Smooth muscle cell (in vitro differentiated cells): ENCODE measurements at regions not wholly inside any gene's neighbourhood (a gene's known extent, or its start where the extent isn't known, plus 50 kb on each side); places are given as distances from the start of the nearest gene placed in this dataset.

Experiments used
- DNase-seq: peaks from one replicate; lab custom pipeline; 2025; ENCODE audit not compliant: unreplicated experiment; lab: John Stamatoyannopoulos, UW
- H2AFZ ChIP-seq: fragments of 200-600 bp; sonication (generic); 2 replicates; pipeline ENCODE4 v1.6.0; 2016; ENCODE audit warnings: antibody characterized with exemption, low read depth, mild to moderate bottlenecking
- H3F3A ChIP-seq: fragments of 200-600 bp; sonication (generic); 2 replicates; pipeline ENCODE4 v1.6.0; 2017; ENCODE audit warnings: antibody characterized with exemption, low read depth
- H3K27ac ChIP-seq: fragments of 200-600 bp; sonication (generic); 2 replicates; pipeline ENCODE4 v1.5.1; 2016; ENCODE audit warnings: low read depth, mild to moderate bottlenecking
- H3K27me3 ChIP-seq: fragments of 200-600 bp; sonication (generic); 2 replicates; pipeline ENCODE4 v1.6.1; 2016; ENCODE audit warnings: low read depth, mild to moderate bottlenecking
- H3K36me3 ChIP-seq: fragments of 200-600 bp; sonication (generic); 2 replicates; pipeline ENCODE4 v1.5.1; 2016; ENCODE audit warnings: low read depth
- H3K4me1 ChIP-seq: fragments of 200-600 bp; sonication (generic); 2 replicates; pipeline ENCODE4 v1.5.1; 2016; ENCODE audit warnings: low read depth
- H3K4me2 ChIP-seq: fragments of 200-600 bp; sonication (generic); 2 replicates; pipeline ENCODE4 v1.6.0; 2016; ENCODE audit warnings: mild to moderate bottlenecking
- H3K4me3 ChIP-seq: fragments of 200-600 bp; sonication (generic); 2 replicates; pipeline ENCODE4 v1.5.1; 2016; ENCODE audit warnings: mild to moderate bottlenecking
- H3K79me2 ChIP-seq: fragments of 200-600 bp; sonication (generic); 2 replicates; pipeline ENCODE4 v1.6.0; 2016; ENCODE audit warnings: low read depth, mild to moderate bottlenecking
- H3K9ac ChIP-seq: fragments of 200-600 bp; sonication (generic); 2 replicates; pipeline ENCODE4 v1.6.0; 2016; ENCODE audit warnings: low read depth
- H3K9me3 ChIP-seq: fragments of 200-600 bp; sonication (generic); replicated peaks from 2 replicates; pipeline ENCODE4 v1.5.1; 2016; ENCODE audit warnings: low read depth
- H4K20me1 ChIP-seq: fragments of 200-600 bp; sonication (generic); 2 replicates; pipeline ENCODE4 v1.6.0; 2016; ENCODE audit warnings: low read depth
- CTCF ChIP-seq: fragments of 200-600 bp; sonication (generic); IDR thresholded peaks from 2 replicates; pipeline ENCODE4 v1.5.1; 2017; ENCODE audit warnings: borderline replicate concordance, mild to moderate bottlenecking, antibody characterized with exemption; ENCODE audit not compliant: insufficient read depth, poor library complexity, severe bottlenecking
- WGBS: methylation state at CpG from one replicate; pipeline ENCODE4 v1.1.7; 2016; ENCODE audit warnings: low lambda C conversion rate; 5-methylcytosine and 5-hydroxymethylcytosine counted together

- WGBS, result 100% methylated on average over 1 of the region's 1 CpG
- no peaks in the 10 kb centered on the region for H3K27me3 ChIP-seq
- H3K9ac ChIP-seq, result no peak overlapping the region
- H3K27ac ChIP-seq, result no peak overlapping the region
- no peak overlapping the region for H3K4me3 ChIP-seq
- no peaks in the 10 kb centered on the region for H3K36me3 ChIP-seq
- H3F3A ChIP-seq, result peaks cover 14% of the 10 kb centered on the region
- H3K79me2 ChIP-seq, result no peaks in the 10 kb centered on the region
- H2AFZ ChIP-seq, result no peak overlapping the region
- no peaks in the 10 kb centered on the region for H3K9me3 ChIP-seq
- H4K20me1 ChIP-seq, result no peaks in the 10 kb centered on the region
- no peak for TF ChIP-seq CTCF
- DNase-seq, result no peak
- H3K4me1 ChIP-seq, result peaks cover 16% of the 10 kb centered on the region
- H3K4me2 ChIP-seq, result no peak overlapping the region
Measured at GRCh38 chr5:124593952-124594351, 152.5 kb downstream of the ZNF608 start.

- Histone ChIP-seq H3K36me3 (no peaks in the 10 kb centered on the region), H3K9me3 (no peaks in the 10 kb centered on the region), H3K4me1 (peaks cover 13% of the 10 kb centered on the region), H3K9ac (no peak overlapping the region), H4K20me1 (no peaks in the 10 kb centered on the region), H3F3A (peaks cover 7% of the 10 kb centered on the region), H3K27me3 (no peaks in the 10 kb centered on the region), H3K27ac (no peak overlapping the region), H3K4me3 (no peak overlapping the region), H3K79me2 (no peaks in the 10 kb centered on the region), H3K4me2 (no peak overlapping the region), H2AFZ (no peak overlapping the region)
- no peak for TF ChIP-seq CTCF
- no peak for DNase-seq
- 76% methylated on average over 2 of the region's 2 CpGs for WGBS
Measured at GRCh38 chr5:124592891-124593290, 153.5 kb downstream of the ZNF608 start.

GRCh38 chr5:124591583-124591982, 154.9 kb downstream of the ZNF608 start:
- 80% methylated on average over 5 of the region's 5 CpGs for WGBS
- no peak overlapping the region for H3K27ac ChIP-seq
- H3K4me1 ChIP-seq, result peaks cover 3% of the 10 kb centered on the region
- H3K9ac ChIP-seq, result no peak overlapping the region
- H3K4me2 ChIP-seq, result no peak overlapping the region
- no peak for TF ChIP-seq CTCF
- no peaks in the 10 kb centered on the region for H3K27me3 ChIP-seq
- no peaks in the 10 kb centered on the region for H3K9me3 ChIP-seq
- H3K36me3 ChIP-seq, result no peaks in the 10 kb centered on the region
- H2AFZ ChIP-seq, result no peak overlapping the region
- H3K4me3 ChIP-seq, result no peak overlapping the region
- DNase-seq, result no peak
- H4K20me1 ChIP-seq, result no peaks in the 10 kb centered on the region
- no peaks in the 10 kb centered on the region for H3K79me2 ChIP-seq
- peaks cover 5% of the 10 kb centered on the region for H3F3A ChIP-seq

GRCh38 chr5:124590686-124591085, 155.8 kb downstream of the ZNF608 start:
- TF ChIP-seq CTCF, result no peak
- WGBS, result 92% methylated on average over 1 of the region's 1 CpG
- Histone ChIP-seq H3K9ac (no peak overlapping the region), H3K4me1 (peaks cover 3% of the 10 kb centered on the region), H3K36me3 (no peaks in the 10 kb centered on the region), H3K4me3 (no peak overlapping the region), H2AFZ (no peak overlapping the region), H3F3A (no peaks in the 10 kb centered on the region), H4K20me1 (no peaks in the 10 kb centered on the region), H3K27me3 (no peaks in the 10 kb centered on the region), H3K9me3 (no peaks in the 10 kb centered on the region), H3K79me2 (no peaks in the 10 kb centered on the region), H3K4me2 (no peak overlapping the region), H3K27ac (no peak overlapping the region)
- no peak for DNase-seq
